ENCODE measurements at regions not wholly inside any gene's neighbourhood (a gene's known extent, or its start where the extent isn't known, plus 50 kb on each side); places are given as distances from the start of the nearest gene placed in this dataset.

GRCh38 chr11:112392904-112393303, 132.2 kb upstream of the PLET1 start:
- no peak for TF ChIP-seq CTCF (conservative IDR thresholded peaks at IDR 0.05; ENCODE audit: control insufficient read depth, insufficient read depth, low read depth, low read length)
- no peak overlapping the region for H3K4me3 ChIP-seq (ENCODE audit: control insufficient read depth, low read depth, low read length)
- no peak for DNase-seq (ENCODE audit: low read depth)

GRCh38 chr11:112394304-112394703, 133.6 kb upstream of the PLET1 start:
- no peak for DNase-seq (ENCODE audit: low read depth)
- TF ChIP-seq CTCF (conservative IDR thresholded peaks at IDR 0.05; ENCODE audit: control insufficient read depth, insufficient read depth, low read depth, low read length) = no peak
- no peak overlapping the region for H3K4me3 ChIP-seq (ENCODE audit: control insufficient read depth, low read depth, low read length)

GRCh38 chr11:112396076-112396475, 135.4 kb upstream of the PLET1 start:
- TF ChIP-seq CTCF (conservative IDR thresholded peaks at IDR 0.05; ENCODE audit: control insufficient read depth, insufficient read depth, low read depth, low read length) = no peak
- DNase-seq (ENCODE audit: low read depth) = no peak
- no peak overlapping the region for H3K4me3 ChIP-seq (ENCODE audit: control insufficient read depth, low read depth, low read length)

GRCh38 chr11:112398798-112399478, 138.3 kb upstream of the PLET1 start:
- DNase-seq (ENCODE audit: low read depth) = no peak
- no peak for TF ChIP-seq CTCF (conservative IDR thresholded peaks at IDR 0.05; ENCODE audit: control insufficient read depth, insufficient read depth, low read depth, low read length)
- no peak overlapping the region for H3K4me3 ChIP-seq (ENCODE audit: control insufficient read depth, low read depth, low read length)

- TF ChIP-seq CTCF (conservative IDR thresholded peaks at IDR 0.05; ENCODE audit: control insufficient read depth, insufficient read depth, low read depth, low read length) = no peak
- no peak for DNase-seq (ENCODE audit: low read depth)
- no peak overlapping the region for H3K4me3 ChIP-seq (ENCODE audit: control insufficient read depth, low read depth, low read length)
These were observed 139.9 kb upstream of the PLET1 start for GRCh38 chr11:112400476-112401014.

- H3K4me3 ChIP-seq (ENCODE audit: control insufficient read depth, low read depth, low read length) = no peak overlapping the region
- peak; percentile 5 for DNase-seq (ENCODE audit: low read depth)
- no peak for TF ChIP-seq CTCF (conservative IDR thresholded peaks at IDR 0.05; ENCODE audit: control insufficient read depth, insufficient read depth, low read depth, low read length)
These were observed 140.5 kb upstream of the PLET1 start for GRCh38 chr11:112401036-112401769.
